Endothelial cell of umbilical vein (primary cell): ENCODE measurements at regions not wholly inside any gene's neighbourhood (a gene's known extent, or its start where the extent isn't known, plus 50 kb on each side); places are given as distances from the start of the nearest gene placed in this dataset.

ENCODE experiments used
- BruUV-seq: library from RNA; stranded (reverse); fragments of 400-500 nt; replicated peaks from 2 replicates; lab custom pipeline; 2021; lab: Mats Ljungman, UMichigan
- CTCF ChIA-PET: fragments of 300-600, 350-600 bp; sonication (Branson Sonifier 250); formaldehyde crosslinking; loops from one replicate; lab custom pipeline; 2021; ENCODE audit warnings: antibody characterized with exemption, inconsistent platforms; lab: Charles Lee
- POLR2A ChIA-PET: fragments of 300-600, 350-600 bp; sonication (Branson Sonifier 250); formaldehyde crosslinking; loops from one replicate; lab custom pipeline; 2021; ENCODE audit warnings: antibody characterized with exemption, inconsistent platforms; lab: Charles Lee
- DNase-seq: peaks from one replicate; pipeline ENCODE4 v3.0.0-alpha.2; 2011; ENCODE audit warnings: low read depth, low spot score
- FAIRE-seq: peaks from 2 replicates; lab custom pipeline; 2011; peaks lifted over from hg19 to GRCh38; lab: Jason Lieb, UNC
- H2AFZ ChIP-seq: 2 replicates; pipeline ENCODE4 v1.6.0; 2012; ENCODE audit warnings: low read depth, low read length, control low read depth, inconsistent platforms
- H3K27ac ChIP-seq: 2 replicates; pipeline ENCODE4 v1.5.1; 2011; ENCODE audit warnings: low read depth, mild to moderate bottlenecking, control low read depth, low read length, moderate library complexity; ENCODE audit not compliant: insufficient read depth
- H3K27me3 ChIP-seq, 2 experiments: 2 replicates each; pipeline versions ENCODE4 v1.6.0 to v1.6.1; 2011; ENCODE audit warnings: low read length in 2 of 2, mixed read lengths in 1 of 2; ENCODE audit not compliant: control insufficient read depth in 2 of 2, insufficient read depth in 2 of 2
- H3K36me3 ChIP-seq, 2 experiments: 2 replicates in 1 of 2; 3 replicates in 1 of 2; pipeline ENCODE4 v1.5.1; 2011; ENCODE audit warnings: low read length in 2 of 2, mild to moderate bottlenecking in 1 of 2, moderate library complexity in 1 of 2; ENCODE audit not compliant: control insufficient read depth in 2 of 2, insufficient read depth in 2 of 2; ENCODE audit errors: extremely low read depth in 1 of 2
- H3K4me1 ChIP-seq: 3 replicates; pipeline ENCODE4 v1.5.1; 2011; ENCODE audit warnings: mild to moderate bottlenecking, low read length; ENCODE audit not compliant: control insufficient read depth, insufficient read depth; ENCODE audit errors: extremely low read depth
- H3K4me2 ChIP-seq: 2 replicates; pipeline ENCODE4 v1.6.1; 2011; ENCODE audit warnings: low read length, control low read depth, mixed read lengths; ENCODE audit not compliant: insufficient read depth
- H3K4me3 ChIP-seq, 3 experiments: fragments of 200-600 bp in 1 of 3; sonication (generic), shearing (Covaris generic) in 1 of 3; replicated peaks in 1 of 3; 2 replicates each; pipeline ENCODE4 v1.5.1; 2011 to 2016; ENCODE audit warnings: control low read depth in 3 of 3, low read length in 3 of 3, mild to moderate bottlenecking in 2 of 3, inconsistent platforms in 1 of 3, low read depth in 1 of 3, moderate library complexity in 1 of 3; ENCODE audit not compliant: insufficient read depth in 1 of 3
- H3K79me2 ChIP-seq: 2 replicates; pipeline ENCODE4 v1.6.0; 2012; ENCODE audit warnings: low read length, inconsistent platforms; ENCODE audit not compliant: control insufficient read depth, insufficient read depth
- H3K9ac ChIP-seq: replicated peaks from 2 replicates; pipeline ENCODE3; 2011; ENCODE audit warnings: low read length, control low read depth; ENCODE audit not compliant: insufficient read depth; ENCODE audit errors: extremely low read depth
- H3K9me1 ChIP-seq: replicated peaks from 3 replicates; pipeline ENCODE4 v1.6.0; 2011; ENCODE audit warnings: mild to moderate bottlenecking, low read length; ENCODE audit not compliant: control insufficient read depth, insufficient read depth; ENCODE audit errors: extremely low read depth
- H3K9me3 ChIP-seq: replicated peaks from 2 replicates; pipeline ENCODE4 v1.5.1; 2012; ENCODE audit warnings: low read length, inconsistent platforms; ENCODE audit not compliant: control insufficient read depth, insufficient read depth
- H4K20me1 ChIP-seq: replicated peaks from 2 replicates; pipeline ENCODE3; 2011; ENCODE audit warnings: mild to moderate bottlenecking, low read length; ENCODE audit not compliant: control insufficient read depth, insufficient read depth; ENCODE audit errors: extremely low read depth
- EZH2 ChIP-seq: IDR thresholded peaks from 2 replicates; pipeline ENCODE4 v1.6.1; 2012; ENCODE audit warnings: borderline replicate concordance, low read depth, mild to moderate bottlenecking, moderate library complexity, low read length, inconsistent platforms; ENCODE audit not compliant: severe bottlenecking
- JUN ChIP-seq: IDR thresholded peaks from 2 replicates; pipeline ENCODE4 v1.6.1; 2011; ENCODE audit warnings: borderline replicate concordance, low read depth; ENCODE audit not compliant: insufficient read length, insufficient read depth
- MYC ChIP-seq: IDR thresholded peaks from one replicate; pipeline ENCODE4 v1.6.1; 2011; ENCODE audit warnings: mild to moderate bottlenecking, low read depth, low read length
- POLR2AphosphoS5 ChIP-seq: IDR thresholded peaks from 2 replicates; pipeline ENCODE4 v1.6.1; 2012; ENCODE audit warnings: low read depth, mild to moderate bottlenecking, control low read depth, low read length, moderate library complexity; ENCODE audit not compliant: insufficient read depth
- dilution Hi-C: fragments of 300-500 bp; cut with MboI; formaldehyde crosslinking; loops from one replicate; pipeline ENCODE4 v1.15.0; 2019; ENCODE audit warnings: low sequenced_read_pairs; ENCODE audit not compliant: extremely low pct_ligation_motif_present
- intact Hi-C: fragments of 100-400 bp; cut with micrococcal nuclease; formaldehyde crosslinking; loops from one replicate; pipeline ENCODE4 v1.10.0; 2022
- TF ChIP-seq, protein P1 (sequence below): IDR thresholded peaks from 2 replicates; pipeline ENCODE4 v1.6.1; 2011; ENCODE audit not compliant: insufficient read depth, insufficient read length
- TF ChIP-seq, protein P2 (sequence below), 2 donors: IDR thresholded peaks; 1 replicate in 1 of 2; 2 replicates in 1 of 2; pipeline ENCODE4 v1.5.1; 2011; ENCODE audit warnings: low read length in 2 of 2, mild to moderate bottlenecking in 2 of 2, moderate library complexity in 2 of 2, control low read depth in 1 of 2, inconsistent platforms in 1 of 2, low read depth in 1 of 2; ENCODE audit not compliant: insufficient read depth in 1 of 2; ENCODE audit errors: extremely low read depth in 1 of 2

DNA sequence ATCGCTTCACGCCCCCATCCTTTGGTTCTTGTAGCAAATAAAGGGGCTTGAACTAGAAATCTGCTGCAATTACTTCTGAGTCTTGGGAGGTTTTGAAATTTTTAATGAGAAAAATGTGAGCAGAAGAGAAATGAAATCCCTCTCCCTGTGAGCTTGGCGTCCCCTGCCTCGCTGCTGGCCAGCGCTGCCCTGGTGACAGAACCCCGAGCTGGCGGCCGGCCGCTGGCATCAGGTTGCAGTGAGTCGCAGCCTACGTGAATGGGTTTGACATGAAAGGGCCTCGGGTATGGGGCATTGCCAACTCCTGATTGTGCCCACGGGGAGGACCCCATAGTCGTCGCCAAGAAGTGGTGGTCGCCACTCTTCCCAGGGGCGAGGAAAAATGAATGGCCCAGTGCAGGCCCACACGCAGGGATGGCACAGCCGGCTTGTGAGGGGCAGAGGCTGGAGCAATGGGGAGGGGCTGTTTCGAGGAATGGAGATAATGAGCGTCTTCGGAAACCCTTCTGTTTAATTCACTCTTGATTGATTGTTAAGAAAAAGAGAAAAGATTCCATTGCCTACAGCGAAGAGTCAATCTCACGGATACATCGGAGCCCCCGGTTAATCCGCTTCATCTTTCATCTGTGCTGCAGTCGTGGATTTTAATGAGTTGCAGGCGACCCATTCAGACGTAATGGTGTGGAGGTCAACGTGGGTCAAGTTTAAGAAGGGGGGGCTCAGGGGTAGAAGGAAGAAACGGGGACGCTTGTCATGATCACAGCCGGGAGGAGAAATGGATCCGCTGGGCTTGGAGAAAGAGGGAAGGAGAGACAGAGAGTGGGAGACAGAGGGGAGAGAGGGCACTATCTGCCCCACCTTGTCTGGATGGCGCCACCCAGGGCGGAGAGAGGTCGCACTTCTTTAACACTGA is 380.1 kb downstream of the THBS2 start:
- Histone ChIP-seq H3K4me1 (no peaks in the 10 kb centered on the region), H2AFZ (no peak overlapping the region), H3K27me3 (no peaks in the 10 kb centered on the region), H3K79me2 (no peaks in the 10 kb centered on the region), H4K20me1 (no peaks in the 10 kb centered on the region), H3K9ac (no peak overlapping the region), H3K27ac (no peak overlapping the region), H3K9me3 (no peaks in the 10 kb centered on the region), H3K4me2 (no peak overlapping the region), H3K9me1 (no peaks in the 10 kb centered on the region), H3K4me3 (no peak overlapping the region), H3K36me3 (no peaks in the 10 kb centered on the region)
- ChIA-PET CTCF (no interaction called here), POLR2A (no interaction called here)
- FAIRE-seq (no peak), DNase-seq (no peak)
- no peak for TF ChIP-seq MYC
- TF ChIP-seq, protein P1, sequence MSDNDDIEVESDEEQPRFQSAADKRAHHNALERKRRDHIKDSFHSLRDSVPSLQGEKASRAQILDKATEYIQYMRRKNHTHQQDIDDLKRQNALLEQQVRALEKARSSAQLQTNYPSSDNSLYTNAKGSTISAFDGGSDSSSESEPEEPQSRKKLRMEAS: no peak
- BruUV-seq: no TSS peak
- intact Hi-C loops (no loop called here), dilution Hi-C loops (no loop called here)

DNA sequence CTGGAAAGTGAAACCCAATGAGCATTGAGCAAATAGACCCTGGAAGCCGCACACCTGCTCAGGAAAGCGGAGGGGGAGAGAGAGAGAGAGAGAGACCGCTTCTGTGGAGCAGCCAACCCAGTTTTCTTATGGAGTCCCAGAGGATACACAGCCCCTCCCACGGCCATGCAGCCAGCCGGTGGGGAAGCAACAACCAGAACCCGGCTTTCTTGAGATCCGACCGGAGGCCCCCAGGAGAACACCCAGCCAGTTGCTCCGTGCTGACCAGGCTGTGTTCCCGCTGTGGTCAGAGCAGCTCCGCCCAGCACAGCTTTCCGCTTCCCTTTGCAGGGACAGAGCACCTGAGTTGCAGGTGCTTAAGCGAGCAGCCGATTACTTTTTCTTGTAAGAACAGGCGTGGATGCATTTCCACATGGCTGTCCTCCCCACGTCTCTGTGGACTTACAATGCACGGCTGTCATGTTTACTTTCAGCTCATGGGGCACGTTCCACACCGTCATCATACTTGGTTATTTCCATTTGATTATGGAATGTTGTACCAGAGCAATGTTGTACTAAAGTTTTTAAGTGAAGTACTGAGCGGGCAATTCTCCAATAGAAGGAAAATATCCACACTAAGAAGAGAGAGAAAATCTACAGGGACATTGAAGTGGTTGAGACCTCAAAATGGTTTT is 381.9 kb downstream of the THBS2 start:
- no peak overlapping the region for H3K4me3 ChIP-seq
- H3K79me2 ChIP-seq: no peaks in the 10 kb centered on the region
- no peaks in the 10 kb centered on the region for H3K36me3 ChIP-seq
- H3K4me2 ChIP-seq: no peak overlapping the region
- no peaks in the 10 kb centered on the region for H3K9me1 ChIP-seq
- no peaks in the 10 kb centered on the region for H3K27me3 ChIP-seq
- CTCF ChIA-PET: no interaction called here
- TF ChIP-seq JUN (no peak), MYC (no peak), EZH2 (no peak), POLR2AphosphoS5 (no peak)
- TF ChIP-seq, protein P1: no peak
- TF ChIP-seq, protein P2, sequence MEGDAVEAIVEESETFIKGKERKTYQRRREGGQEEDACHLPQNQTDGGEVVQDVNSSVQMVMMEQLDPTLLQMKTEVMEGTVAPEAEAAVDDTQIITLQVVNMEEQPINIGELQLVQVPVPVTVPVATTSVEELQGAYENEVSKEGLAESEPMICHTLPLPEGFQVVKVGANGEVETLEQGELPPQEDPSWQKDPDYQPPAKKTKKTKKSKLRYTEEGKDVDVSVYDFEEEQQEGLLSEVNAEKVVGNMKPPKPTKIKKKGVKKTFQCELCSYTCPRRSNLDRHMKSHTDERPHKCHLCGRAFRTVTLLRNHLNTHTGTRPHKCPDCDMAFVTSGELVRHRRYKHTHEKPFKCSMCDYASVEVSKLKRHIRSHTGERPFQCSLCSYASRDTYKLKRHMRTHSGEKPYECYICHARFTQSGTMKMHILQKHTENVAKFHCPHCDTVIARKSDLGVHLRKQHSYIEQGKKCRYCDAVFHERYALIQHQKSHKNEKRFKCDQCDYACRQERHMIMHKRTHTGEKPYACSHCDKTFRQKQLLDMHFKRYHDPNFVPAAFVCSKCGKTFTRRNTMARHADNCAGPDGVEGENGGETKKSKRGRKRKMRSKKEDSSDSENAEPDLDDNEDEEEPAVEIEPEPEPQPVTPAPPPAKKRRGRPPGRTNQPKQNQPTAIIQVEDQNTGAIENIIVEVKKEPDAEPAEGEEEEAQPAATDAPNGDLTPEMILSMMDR (IDR thresholded peaks at IDR 0.05; ENCODE audit: extremely low read depth in 1 of 2, insufficient read depth in 1 of 2, low read depth in 1 of 2, low read length in 2 of 2): no peak
- peaks cover 2% of the 10 kb centered on the region for H3K9me3 ChIP-seq
- FAIRE-seq (no peak), DNase-seq (no peak)
- dilution Hi-C loops: no loop called here
- H3K4me1 ChIP-seq: no peaks in the 10 kb centered on the region
- no peak overlapping the region for H3K9ac ChIP-seq
- intact Hi-C loops: no loop called here
- H4K20me1 ChIP-seq: no peaks in the 10 kb centered on the region
- no peak overlapping the region for H3K27ac ChIP-seq
- no TSS peak for BruUV-seq
- POLR2A ChIA-PET: no interaction called here
- no peak overlapping the region for H2AFZ ChIP-seq
